B cell (primary cell): ENCODE measurements at regions not wholly inside any gene's neighbourhood (a gene's known extent, or its start where the extent isn't known, plus 50 kb on each side); places are given as distances from the start of the nearest gene placed in this dataset.

Experiments
- ATAC-seq: fragments of 200-7000 bp; cut with Tn5 transposase; one replicate; pipeline ENCODE4 v1.10.0; 2021; ENCODE audit warnings: low read depth, mild to moderate bottlenecking, moderate number of reproducible peaks, moderate library complexity
- CTCF ChIA-PET: fragments of 350-600 bp; sonication (Branson Sonifier 250); formaldehyde crosslinking; loops from one replicate; lab custom pipeline; 2021; ENCODE audit warnings: antibody characterized with exemption, inconsistent platforms; lab: Charles Lee
- POLR2A ChIA-PET: fragments of 350-600 bp; sonication (Branson Sonifier 250); formaldehyde crosslinking; loops from one replicate; lab custom pipeline; 2021; ENCODE audit warnings: antibody characterized with exemption; lab: Charles Lee
- DNase-seq: peaks from one replicate; pipeline ENCODE4 v3.0.0; 2013
- H2AFZ ChIP-seq: 2 replicates; pipeline ENCODE4 v1.6.1; 2012; ENCODE audit warnings: mild to moderate bottlenecking, low read depth, low read length; ENCODE audit not compliant: insufficient read depth, poor library complexity, severe bottlenecking
- H3K27ac ChIP-seq, 2 donors: 1 replicate in 1 of 2; 2 replicates in 1 of 2; pipeline ENCODE4 v1.5.1; 2012 to 2013; ENCODE audit warnings: low read length in 2 of 2, mild to moderate bottlenecking in 2 of 2, moderate library complexity in 1 of 2
- H3K27me3 ChIP-seq, 4 experiments: fragments of 200-600 bp in 1 of 4; sonication (generic) in 1 of 4; replicated peaks in 1 of 4; 1 replicate in 2 of 4; 2 replicates in 2 of 4; pipeline versions ENCODE4 v1.6.1 to v1.7.0; 2013 to 2016; ENCODE audit warnings: low read length in 3 of 4, mild to moderate bottlenecking in 2 of 4, mixed read lengths in 1 of 4, moderate library complexity in 1 of 4; ENCODE audit not compliant: insufficient read depth in 4 of 4, control insufficient read depth in 3 of 4; ENCODE audit errors: control extremely low read depth in 1 of 4
- H3K36me3 ChIP-seq, 2 experiments: replicated peaks in 1 of 2; 1 replicate in 1 of 2; 2 replicates in 1 of 2; pipeline versions ENCODE4 v1.6.1 to v1.7.1; 2013; ENCODE audit warnings: low read length in 1 of 2; ENCODE audit not compliant: insufficient read depth in 2 of 2, control insufficient read depth in 1 of 2; ENCODE audit errors: control extremely low read depth in 1 of 2, extremely low read depth in 1 of 2
- H3K4me1 ChIP-seq, 2 donors: fragments of 200-600 bp in 1 of 2; sonication (generic) in 1 of 2; 1 replicate in 1 of 2; 2 replicates in 1 of 2; pipeline versions ENCODE4 v1.5.1 to v1.6.1; 2013 to 2017; ENCODE audit warnings: low read length in 2 of 2; ENCODE audit not compliant: control insufficient read depth in 2 of 2, insufficient read depth in 2 of 2
- H3K4me2 ChIP-seq: replicated peaks from 2 replicates; pipeline ENCODE3; 2012; ENCODE audit warnings: mild to moderate bottlenecking, low read depth, low read length; ENCODE audit not compliant: poor library complexity, severe bottlenecking
- H3K4me3 ChIP-seq, 5 experiments: fragments of 200-600 bp in 1 of 5; sonication (generic) in 1 of 5; 1 replicate in 3 of 5; 2 replicates in 2 of 5; pipeline versions ENCODE4 v1.5.1 to v1.7.0; 2011 to 2016; ENCODE audit warnings: low read length in 4 of 5, mild to moderate bottlenecking in 4 of 5, low read depth in 2 of 5, control low read depth in 1 of 5, moderate library complexity in 1 of 5; ENCODE audit not compliant: insufficient read depth in 1 of 5; ENCODE audit errors: control extremely low read depth in 1 of 5, extremely low read depth in 1 of 5
- H3K79me2 ChIP-seq: fragments of 200-600 bp; sonication (generic); one replicate; pipeline ENCODE4 v1.6.0; 2016; ENCODE audit warnings: low read length; ENCODE audit not compliant: control insufficient read depth, insufficient read depth
- H3K9ac ChIP-seq: fragments of 200-600 bp; sonication (generic); 2 replicates; pipeline ENCODE4 v1.6.1; 2017; ENCODE audit warnings: mild to moderate bottlenecking, low read length, moderate library complexity
- H3K9me3 ChIP-seq, 3 donors: one replicate each; pipeline versions ENCODE4 v1.6.1 to v1.7.1; 2013; ENCODE audit warnings: low read length in 2 of 3; ENCODE audit not compliant: control insufficient read depth in 2 of 3, insufficient read depth in 1 of 3; ENCODE audit errors: control extremely low read depth in 1 of 3
- H4K20me1 ChIP-seq: 2 replicates; pipeline ENCODE4 v1.6.0; 2012; ENCODE audit warnings: mild to moderate bottlenecking, low read length; ENCODE audit not compliant: insufficient read depth, control insufficient read depth, poor library complexity, severe bottlenecking
- H3K27ac Mint-ChIP-seq: one replicate; pipeline ENCODE4 v1.8.0; 2021; ENCODE audit warnings: mixed read lengths
- H3K27me3 Mint-ChIP-seq: one replicate; pipeline ENCODE4 v1.8.0; 2021; ENCODE audit warnings: mixed read lengths
- H3K4me1 Mint-ChIP-seq: one replicate; pipeline ENCODE4 v1.8.0; 2021; ENCODE audit warnings: mixed read lengths
- H3K4me3 Mint-ChIP-seq: one replicate; pipeline ENCODE4 v1.8.0; 2021; ENCODE audit warnings: mixed read lengths
- H3K9me3 Mint-ChIP-seq: one replicate; pipeline ENCODE4 v1.8.0; 2022; ENCODE audit warnings: mixed read lengths; ENCODE audit not compliant: insufficient read depth
- EZH2 ChIP-seq: IDR thresholded peaks from 2 replicates; pipeline ENCODE4 v1.6.1; 2012; ENCODE audit warnings: borderline replicate concordance, low read depth, mild to moderate bottlenecking, moderate library complexity, low read length; ENCODE audit not compliant: insufficient read depth, poor library complexity, severe bottlenecking
- WGBS: methylation state at CpG from one replicate; pipeline ENCODE4 v1.1.5; 2013; ENCODE audit warnings: missing lambda C conversion rate; ENCODE audit not compliant: insufficient coverage; 5-methylcytosine and 5-hydroxymethylcytosine counted together
- intact Hi-C: fragments of 100-400 bp; cut with micrococcal nuclease; formaldehyde crosslinking; loops from one replicate; pipeline ENCODE4 v1.10.0; 2022
- TF ChIP-seq, protein P1 (sequence below): fragments of 200-600 bp; IDR thresholded peaks from one replicate; pipeline ENCODE4 v1.8.0; 2022; ENCODE audit warnings: antibody characterized with exemption, mild to moderate bottlenecking

- no peak overlapping the region for H2AFZ ChIP-seq
- H3K36me3 ChIP-seq, result no peaks in the 10 kb centered on the region
- no peak overlapping the region for H3K9ac ChIP-seq
- ChIA-PET POLR2A (no interaction called here), CTCF (no interaction called here)
- H4K20me1 ChIP-seq, result no peaks in the 10 kb centered on the region
- intact Hi-C loops, result no loop called here
- peaks cover 7% of the 10 kb centered on the region for H3K27me3 Mint-ChIP-seq
- no peak for TF ChIP-seq EZH2
- TF ChIP-seq, protein P1, sequence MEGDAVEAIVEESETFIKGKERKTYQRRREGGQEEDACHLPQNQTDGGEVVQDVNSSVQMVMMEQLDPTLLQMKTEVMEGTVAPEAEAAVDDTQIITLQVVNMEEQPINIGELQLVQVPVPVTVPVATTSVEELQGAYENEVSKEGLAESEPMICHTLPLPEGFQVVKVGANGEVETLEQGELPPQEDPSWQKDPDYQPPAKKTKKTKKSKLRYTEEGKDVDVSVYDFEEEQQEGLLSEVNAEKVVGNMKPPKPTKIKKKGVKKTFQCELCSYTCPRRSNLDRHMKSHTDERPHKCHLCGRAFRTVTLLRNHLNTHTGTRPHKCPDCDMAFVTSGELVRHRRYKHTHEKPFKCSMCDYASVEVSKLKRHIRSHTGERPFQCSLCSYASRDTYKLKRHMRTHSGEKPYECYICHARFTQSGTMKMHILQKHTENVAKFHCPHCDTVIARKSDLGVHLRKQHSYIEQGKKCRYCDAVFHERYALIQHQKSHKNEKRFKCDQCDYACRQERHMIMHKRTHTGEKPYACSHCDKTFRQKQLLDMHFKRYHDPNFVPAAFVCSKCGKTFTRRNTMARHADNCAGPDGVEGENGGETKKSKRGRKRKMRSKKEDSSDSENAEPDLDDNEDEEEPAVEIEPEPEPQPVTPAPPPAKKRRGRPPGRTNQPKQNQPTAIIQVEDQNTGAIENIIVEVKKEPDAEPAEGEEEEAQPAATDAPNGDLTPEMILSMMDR, result no peak
- H3K9me3 ChIP-seq, result no peaks in the 10 kb centered on the region
- H3K4me2 ChIP-seq, result no peak overlapping the region
- DNase-seq (no peak), ATAC-seq (no peak)
- no peaks in the 10 kb centered on the region for H3K79me2 ChIP-seq
- H3K4me3 ChIP-seq, result no peak overlapping the region
- no peak overlapping the region for H3K27ac ChIP-seq
- no peaks in the 10 kb centered on the region for H3K9me3 Mint-ChIP-seq
- H3K4me1 Mint-ChIP-seq, result peaks cover 4% of the 10 kb centered on the region
- no peak overlapping the region for H3K27ac Mint-ChIP-seq
- WGBS, result no CpG with 5 or more reads among the region's 2 CpGs
- H3K4me3 Mint-ChIP-seq, result no peak overlapping the region
- H3K27me3 ChIP-seq, result peaks cover 0 to 2% (median 0%) of the 10 kb centered on the region in 4 experiments
- peaks cover 0 to 3% of the 10 kb centered on the region in 2 donors for H3K4me1 ChIP-seq
Observed at GRCh38 chr10:31151301-31151700, 119.6 kb upstream of the ZNF438 start.

- ChIA-PET POLR2A (no interaction called here), CTCF (no interaction called here)
- Mint-ChIP-seq H3K4me1 (peaks cover 4% of the 10 kb centered on the region), H3K27ac (no peak overlapping the region), H3K4me3 (no peak overlapping the region), H3K9me3 (no peaks in the 10 kb centered on the region), H3K27me3 (no peaks in the 10 kb centered on the region)
- H3K4me3 ChIP-seq, result no peak overlapping the region
- H3K79me2 ChIP-seq, result no peaks in the 10 kb centered on the region
- H4K20me1 ChIP-seq, result no peaks in the 10 kb centered on the region
- no peak overlapping the region for H2AFZ ChIP-seq
- ATAC-seq (no peak), DNase-seq (no peak)
- H3K4me2 ChIP-seq, result no peak overlapping the region
- TF ChIP-seq EZH2, result no peak
- TF ChIP-seq, protein P1, result no peak
- 93% methylated on average over 1 of the region's 1 CpG for WGBS
- no peak overlapping the region for H3K27ac ChIP-seq
- intact Hi-C loops, result no loop called here
- no peaks in the 10 kb centered on the region for H3K4me1 ChIP-seq
- H3K36me3 ChIP-seq, result no peaks in the 10 kb centered on the region
- no peaks in the 10 kb centered on the region for H3K9me3 ChIP-seq
- H3K27me3 ChIP-seq, result no peaks in the 10 kb centered on the region
- H3K9ac ChIP-seq, result no peak overlapping the region
Observed at GRCh38 chr10:31152421-31153135, 120.9 kb upstream of the ZNF438 start.
